ENCODE measurements at regions not wholly inside any gene's neighbourhood (a gene's known extent, or its start where the extent isn't known, plus 50 kb on each side); places are given as distances from the start of the nearest gene placed in this dataset.

GRCh38 chr1:182126272-182126800 is 64.8 kb upstream of the ZNF648 start:
- DNase-seq (ENCODE audit: low read depth in 3 of 3) = no peak

- DNase-seq (ENCODE audit: low read depth in 3 of 3) = no peak
These were observed 61.4 kb upstream of the ZNF648 start for GRCh38 chr1:182122913-182123260.

- no peak for DNase-seq (ENCODE audit: low read depth in 3 of 3)
These were observed 60.9 kb upstream of the ZNF648 start for GRCh38 chr1:182122256-182122912.

- DNase-seq (ENCODE audit: low read depth in 3 of 3) = no peak
These were observed 60.3 kb upstream of the ZNF648 start for GRCh38 chr1:182121787-182122186.

- no peak for DNase-seq (ENCODE audit: low read depth in 3 of 3)
These were observed 59.1 kb upstream of the ZNF648 start for GRCh38 chr1:182120411-182121258.

- no peak for DNase-seq (ENCODE audit: low read depth in 3 of 3)
These were observed 58.1 kb upstream of the ZNF648 start for GRCh38 chr1:182119631-182120030.

GRCh38 chr1:182118851-182119250 is 57.3 kb upstream of the ZNF648 start:
- no peak for DNase-seq (ENCODE audit: low read depth in 3 of 3)

GRCh38 chr1:182114627-182115023 is 53.1 kb upstream of the ZNF648 start:
- no peak for DNase-seq (ENCODE audit: low read depth in 3 of 3)

- DNase-seq (ENCODE audit: low read depth in 3 of 3) = no peak
These were observed 52.5 kb upstream of the ZNF648 start for GRCh38 chr1:182113879-182114626.

- DNase-seq (ENCODE audit: low read depth in 3 of 3) = no peak
These were observed 50.0 kb upstream of the ZNF648 start for GRCh38 chr1:182111496-182111895.

Data from stimulated activated CD4-positive, alpha-beta T cell treated with anti-CD3 and anti-CD28 coated beads, TNF-alpha, amount 100 ng/mL, for 24 hours (primary cell).